ENCODE measurements at regions not wholly inside any gene's neighbourhood (a gene's known extent, or its start where the extent isn't known, plus 50 kb on each side); places are given as distances from the start of the nearest gene placed in this dataset.

- TF ChIP-seq CTCF (IDR thresholded peaks at IDR 0.05) (no peak), POLR2A (IDR thresholded peaks at IDR 0.05) (no peak)
These were observed 592.9 kb downstream of the KCTD12 start for GRCh38 chr13:76293346-76293745.

Data from ovary (tissue), 3 donors.